Ovary (tissue), 7 donors: ENCODE measurements at regions not wholly inside any gene's neighbourhood (a gene's known extent, or its start where the extent isn't known, plus 50 kb on each side); places are given as distances from the start of the nearest gene placed in this dataset.

Experiments used
- DNase-seq, 5 donors: peaks; one replicate each; pipeline ENCODE4 v3.0.0-alpha.2; 2019 to 2020
- H3K27ac ChIP-seq, 2 donors: fragments of 200-600 bp; one replicate each; pipeline versions ENCODE4 v1.5.1 to v1.8.0; 2019 to 2022
- H3K27me3 ChIP-seq: fragments of 200-600 bp; one replicate; pipeline ENCODE4 v1.8.0; 2022
- H3K36me3 ChIP-seq: fragments of 200-600 bp; sonication (generic); one replicate; pipeline ENCODE4 v1.5.1; 2019
- H3K4me1 ChIP-seq: one replicate; pipeline ENCODE4 v1.8.1; 2013; ENCODE audit warnings: mild to moderate bottlenecking, moderate library complexity; ENCODE audit not compliant: insufficient read depth
- H3K4me3 ChIP-seq: fragments of 200-600 bp; sonication (generic); one replicate; pipeline ENCODE4 v1.5.1; 2017
- H3K9me3 ChIP-seq, 2 donors: fragments of 200-600 bp in 1 of 2; sonication (generic) in 1 of 2; one replicate each; pipeline versions ENCODE4 v1.5.1 to v1.8.1; 2013 to 2019; ENCODE audit warnings: mild to moderate bottlenecking in 1 of 2, moderate library complexity in 1 of 2
- EP300 ChIP-seq: sonication (generic); formaldehyde crosslinking; IDR thresholded peaks from one replicate; pipeline ENCODE4 v1.6.1; 2017; ENCODE audit warnings: antibody characterized with exemption
- POLR2A ChIP-seq: fragments of 450-650 bp; IDR thresholded peaks from one replicate; pipeline ENCODE4 v1.6.1; 2017; ENCODE audit warnings: antibody characterized with exemption, mild to moderate bottlenecking, moderate library complexity
- WGBS, 3 donors: extraction: QIAGEN DNeasy Blood & Tissue Kit in 1 of 3; methylation state at CpG; one replicate each; pipeline versions ENCODE4 v1.1.5 to v1.1.7; 2013 to 2017; 5-methylcytosine and 5-hydroxymethylcytosine counted together
- intact Hi-C, 4 donors: fragments of 100-400 bp; cut with DNase I; formaldehyde crosslinking; loops; one replicate each; pipeline versions ENCODE4 v1.11.0 to v1.15.1; 2022 to 2023
- TF ChIP-seq, protein P1 (sequence below), 3 donors: fragments of 450-650 bp in 2 of 3; fragments of 200-600 bp in 1 of 3; IDR thresholded peaks; one replicate each; pipeline versions ENCODE4 v1.5.1 to v1.8.0; 2016 to 2022; ENCODE audit warnings: antibody characterized with exemption in 3 of 3, mild to moderate bottlenecking in 1 of 3
- donor health status: DM: no; HTN: no; CAD: no; lungs with moderate emphysema.
- donor health status: DM: no; HTN: no; CAD: no.
- donor health status: Bipolar disorder and iron deficiency.
- donor health status: DM: no; HTN: no; CAD: no.
- donor health status: DM: yes; HTN: yes; CAD: no.

DNA sequence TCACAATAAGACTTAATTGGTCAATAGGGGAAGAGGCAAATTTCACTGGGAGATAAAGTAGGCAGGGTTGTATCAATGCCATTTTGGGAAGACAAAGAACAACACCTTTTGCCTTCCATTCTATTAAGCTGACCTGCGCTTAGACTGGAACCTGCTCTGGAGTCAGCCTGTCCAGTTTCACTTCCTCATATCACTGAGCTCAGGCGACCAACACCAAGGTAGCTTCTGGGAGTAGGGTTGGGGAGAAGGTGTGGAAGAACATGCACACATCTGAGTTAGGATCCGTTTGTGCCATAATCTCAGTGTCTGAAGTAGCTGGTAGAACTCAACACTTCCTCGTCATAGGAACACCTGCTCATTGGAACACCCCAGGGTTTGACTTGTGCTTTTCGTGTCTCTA, 527.4 kb upstream of the IGFBP3 start:
- intact Hi-C loops: no loop called here
- Histone ChIP-seq H3K4me3 (no peak overlapping the region), H3K4me1 (no peaks in the 10 kb centered on the region), H3K36me3 (no peaks in the 10 kb centered on the region), H3K27ac (no peak overlapping the region), H3K9me3 (no peaks in the 10 kb centered on the region), H3K27me3 (no peaks in the 10 kb centered on the region)
- TF ChIP-seq, protein P1, sequence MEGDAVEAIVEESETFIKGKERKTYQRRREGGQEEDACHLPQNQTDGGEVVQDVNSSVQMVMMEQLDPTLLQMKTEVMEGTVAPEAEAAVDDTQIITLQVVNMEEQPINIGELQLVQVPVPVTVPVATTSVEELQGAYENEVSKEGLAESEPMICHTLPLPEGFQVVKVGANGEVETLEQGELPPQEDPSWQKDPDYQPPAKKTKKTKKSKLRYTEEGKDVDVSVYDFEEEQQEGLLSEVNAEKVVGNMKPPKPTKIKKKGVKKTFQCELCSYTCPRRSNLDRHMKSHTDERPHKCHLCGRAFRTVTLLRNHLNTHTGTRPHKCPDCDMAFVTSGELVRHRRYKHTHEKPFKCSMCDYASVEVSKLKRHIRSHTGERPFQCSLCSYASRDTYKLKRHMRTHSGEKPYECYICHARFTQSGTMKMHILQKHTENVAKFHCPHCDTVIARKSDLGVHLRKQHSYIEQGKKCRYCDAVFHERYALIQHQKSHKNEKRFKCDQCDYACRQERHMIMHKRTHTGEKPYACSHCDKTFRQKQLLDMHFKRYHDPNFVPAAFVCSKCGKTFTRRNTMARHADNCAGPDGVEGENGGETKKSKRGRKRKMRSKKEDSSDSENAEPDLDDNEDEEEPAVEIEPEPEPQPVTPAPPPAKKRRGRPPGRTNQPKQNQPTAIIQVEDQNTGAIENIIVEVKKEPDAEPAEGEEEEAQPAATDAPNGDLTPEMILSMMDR (IDR thresholded peaks at IDR 0.05): no peak
- TF ChIP-seq POLR2A: no peak
- no peak for TF ChIP-seq EP300
- no peak for DNase-seq
- 92 to 95% (median 94%) methylated on average over 5 of the region's 5 CpGs for WGBS, 3 donors

DNA sequence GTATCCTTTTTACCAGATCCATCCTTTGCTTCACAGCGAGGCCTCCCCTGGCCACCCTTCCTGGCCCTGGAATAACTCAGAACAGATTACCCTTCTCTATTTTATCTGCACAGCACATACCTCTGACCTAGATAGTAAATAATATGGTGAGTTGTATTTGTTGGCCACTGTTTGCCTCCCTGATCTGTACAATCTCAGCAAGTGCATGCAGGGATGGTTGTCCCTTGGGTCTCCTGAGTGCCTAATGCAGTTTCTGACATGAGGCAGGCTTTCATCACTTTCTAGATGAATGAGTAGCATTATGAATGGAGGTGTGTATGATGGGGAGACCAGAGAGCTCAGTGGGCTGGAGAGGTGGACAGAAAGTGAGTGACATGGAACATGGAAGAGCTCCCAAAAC, 525.1 kb upstream of the IGFBP3 start:
- WGBS, 3 donors: 90 to 96% (median 95%) methylated on average over 1 of the region's 1 CpG
- no peaks in the 10 kb centered on the region for H3K36me3 ChIP-seq
- H3K4me3 ChIP-seq: no peak overlapping the region
- no peaks in the 10 kb centered on the region for H3K4me1 ChIP-seq
- no peak for TF ChIP-seq POLR2A
- TF ChIP-seq, protein P1 (IDR thresholded peaks at IDR 0.05): no peak
- TF ChIP-seq EP300: no peak
- H3K9me3 ChIP-seq: no peaks in the 10 kb centered on the region
- DNase-seq: no peak
- intact Hi-C loops: no loop called here
- no peaks in the 10 kb centered on the region for H3K27me3 ChIP-seq
- no peak overlapping the region for H3K27ac ChIP-seq

DNA sequence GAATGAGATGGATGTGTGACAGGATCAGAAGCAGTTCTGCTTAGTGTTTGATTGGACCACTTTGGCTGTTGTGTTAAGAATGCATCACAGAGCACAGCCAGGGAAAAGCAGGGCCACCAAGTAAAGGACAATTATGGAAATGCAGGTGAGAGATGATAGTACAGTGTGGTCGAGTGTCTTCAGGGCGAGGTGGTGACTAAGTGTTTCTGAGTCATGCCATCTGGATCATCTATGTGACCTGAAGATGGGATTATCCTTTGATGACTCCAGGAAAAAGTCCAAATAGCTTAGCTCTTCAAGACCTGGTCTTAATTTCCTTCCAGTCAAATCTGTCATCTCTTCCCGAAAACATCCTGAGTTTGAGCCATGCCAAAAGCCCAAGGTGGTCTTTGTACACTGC, 523.2 kb upstream of the IGFBP3 start:
- TF ChIP-seq POLR2A (no peak), EP300 (no peak)
- TF ChIP-seq, protein P1 (IDR thresholded peaks at IDR 0.05): no peak
- 82 to 92% (median 91%) methylated on average over 3 of the region's 3 CpGs for WGBS, 3 donors
- intact Hi-C loops: no loop called here
- Histone ChIP-seq H3K4me3 (no peak overlapping the region), H3K36me3 (no peaks in the 10 kb centered on the region), H3K4me1 (no peaks in the 10 kb centered on the region), H3K9me3 (no peaks in the 10 kb centered on the region), H3K27ac (no peak overlapping the region), H3K27me3 (no peaks in the 10 kb centered on the region)
- DNase-seq: no peak

DNA sequence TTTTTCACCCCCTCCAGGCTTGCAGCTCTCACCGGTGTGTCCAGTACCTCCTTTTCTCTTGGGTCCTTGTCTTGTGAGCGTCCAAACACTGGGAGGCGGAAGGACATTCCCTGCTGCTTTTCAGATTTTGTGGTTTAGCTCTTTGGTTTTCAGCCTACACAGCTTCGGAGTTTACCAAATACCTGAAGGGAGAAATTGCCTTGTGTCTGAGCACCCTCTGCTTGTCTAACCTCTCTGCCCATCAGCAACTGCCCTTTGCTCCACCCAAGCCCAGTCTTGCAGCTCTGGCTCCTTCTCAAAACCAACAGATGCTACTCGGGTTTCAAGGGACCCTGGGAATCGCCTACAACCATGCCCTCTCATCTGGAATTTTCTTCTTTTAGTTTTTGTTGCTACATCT, 519.1 kb upstream of the IGFBP3 start:
- Histone ChIP-seq H3K27ac (no peak overlapping the region), H3K4me3 (no peak overlapping the region), H3K4me1 (no peaks in the 10 kb centered on the region), H3K27me3 (no peaks in the 10 kb centered on the region), H3K36me3 (no peaks in the 10 kb centered on the region), H3K9me3 (no peaks in the 10 kb centered on the region)
- WGBS, 3 donors: 73 to 89% (median 83%) methylated on average over 6 of the region's 6 CpGs
- no peak for DNase-seq
- no peak for TF ChIP-seq EP300
- no peak for TF ChIP-seq POLR2A
- TF ChIP-seq, protein P1 (IDR thresholded peaks at IDR 0.05): no peak
- intact Hi-C loops: no loop called here

DNA sequence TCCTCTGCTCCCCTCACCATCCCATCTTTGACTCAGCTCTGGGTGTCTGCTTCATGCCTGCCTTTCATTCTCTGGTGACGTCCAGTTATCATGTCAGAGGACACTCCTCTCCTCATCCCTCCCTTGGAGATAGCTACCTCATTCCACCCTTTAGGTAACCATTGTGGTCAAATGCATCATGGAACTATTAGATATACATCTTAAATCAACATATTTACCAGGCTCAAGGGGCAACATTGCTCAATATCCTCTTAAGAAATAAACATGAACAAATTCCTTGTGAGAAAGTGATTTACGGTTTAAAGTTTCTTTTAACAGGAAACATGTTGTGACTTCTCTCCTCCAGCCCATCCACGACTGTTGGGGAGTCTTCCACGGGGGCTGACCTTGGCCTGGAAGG, 511.6 kb upstream of the IGFBP3 start:
- no peaks in the 10 kb centered on the region for H3K27me3 ChIP-seq
- no peak for DNase-seq
- H3K4me1 ChIP-seq: no peaks in the 10 kb centered on the region
- no peak overlapping the region for H3K27ac ChIP-seq
- no peak overlapping the region for H3K4me3 ChIP-seq
- 39 to 50% (median 43%) methylated on average over 4 of the region's 4 CpGs for WGBS, 3 donors
- TF ChIP-seq EP300: no peak
- TF ChIP-seq, protein P1 (IDR thresholded peaks at IDR 0.05): no peak
- TF ChIP-seq POLR2A: no peak
- intact Hi-C loops: no loop called here
- no peaks in the 10 kb centered on the region for H3K36me3 ChIP-seq
- no peaks in the 10 kb centered on the region for H3K9me3 ChIP-seq
